Renal pelvis (tissue), 1 donor: ENCODE measurements at regions not wholly inside any gene's neighbourhood (a gene's known extent, or its start where the extent isn't known, plus 50 kb on each side); places are given as distances from the start of the nearest gene placed in this dataset.

Source experiments
- DNase-seq: peaks from one replicate; pipeline ENCODE4 v3.0.0-alpha.2; 2013

DNA sequence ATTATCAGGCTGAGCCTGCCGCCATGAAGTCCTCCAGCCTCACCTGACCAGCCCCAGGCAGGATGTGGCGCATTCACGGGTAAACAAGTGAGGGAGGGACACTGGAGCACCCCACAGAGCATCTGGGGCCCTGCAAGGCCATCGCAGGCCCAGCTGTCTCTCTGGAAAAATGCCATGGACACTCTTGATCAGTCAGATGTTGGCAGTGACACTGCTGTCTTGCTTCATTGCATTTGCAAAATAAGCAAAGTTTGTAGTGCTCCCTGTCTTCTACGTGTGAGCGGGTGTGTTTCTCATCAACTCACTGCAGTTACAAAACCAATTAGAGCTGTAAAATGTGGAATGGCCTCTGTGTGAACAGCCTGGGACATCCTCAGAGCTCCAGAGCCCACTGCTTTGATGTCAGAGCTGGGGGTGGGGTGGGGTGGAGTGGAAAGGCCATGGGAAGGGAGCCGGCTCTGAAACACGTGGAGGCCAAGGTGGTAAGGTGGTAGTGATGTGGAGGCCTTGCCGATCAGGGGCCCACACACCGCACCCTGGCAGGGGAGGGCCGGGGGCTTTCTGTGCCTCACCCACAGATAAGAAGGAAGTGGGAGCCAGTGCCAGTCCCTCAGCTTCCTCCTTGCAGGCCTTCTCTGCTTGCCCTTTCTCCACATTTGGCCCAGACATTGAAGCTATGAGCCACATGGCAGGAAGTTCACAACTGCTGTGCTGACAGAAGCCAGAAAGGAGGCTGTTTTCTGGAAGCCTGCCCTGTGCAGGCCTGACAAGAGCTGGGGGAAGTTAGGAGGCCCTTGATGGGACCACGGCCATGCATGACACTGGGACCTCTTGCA lies 254.9 kb downstream of the RHOU start:
- DNase-seq, result peak; percentile 73

DNA sequence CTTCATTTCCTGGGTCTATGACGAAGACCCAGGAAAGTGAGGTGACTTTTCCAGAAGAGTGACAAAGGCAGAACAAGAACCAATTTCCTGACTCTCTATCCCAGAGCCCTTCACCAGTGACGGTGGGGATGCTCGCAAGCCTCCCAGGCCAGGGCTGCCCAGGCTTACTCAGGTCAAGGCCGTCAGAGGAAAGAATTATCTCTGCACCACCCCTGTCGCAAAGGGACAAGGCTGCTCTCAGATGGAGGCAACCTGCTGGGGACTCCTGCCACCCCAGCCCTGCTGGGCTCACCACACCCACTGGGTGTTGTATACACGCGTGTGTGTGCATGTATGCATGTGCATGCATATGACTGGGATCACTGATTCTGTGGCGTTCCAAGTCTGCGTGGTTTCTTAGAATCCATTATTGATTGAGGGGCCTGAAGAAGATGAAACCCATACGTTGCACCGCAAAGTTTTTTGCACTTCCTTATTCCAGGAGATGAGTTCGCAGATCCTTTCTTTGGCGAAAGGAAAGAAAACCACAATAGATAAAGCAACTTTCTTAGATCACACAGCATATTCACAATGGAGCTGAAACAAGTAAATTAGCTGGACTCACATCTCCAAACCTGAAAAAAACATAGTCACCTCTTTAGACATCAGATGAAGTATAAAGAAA lies 255.8 kb downstream of the RHOU start:
- no peak for DNase-seq

DNA sequence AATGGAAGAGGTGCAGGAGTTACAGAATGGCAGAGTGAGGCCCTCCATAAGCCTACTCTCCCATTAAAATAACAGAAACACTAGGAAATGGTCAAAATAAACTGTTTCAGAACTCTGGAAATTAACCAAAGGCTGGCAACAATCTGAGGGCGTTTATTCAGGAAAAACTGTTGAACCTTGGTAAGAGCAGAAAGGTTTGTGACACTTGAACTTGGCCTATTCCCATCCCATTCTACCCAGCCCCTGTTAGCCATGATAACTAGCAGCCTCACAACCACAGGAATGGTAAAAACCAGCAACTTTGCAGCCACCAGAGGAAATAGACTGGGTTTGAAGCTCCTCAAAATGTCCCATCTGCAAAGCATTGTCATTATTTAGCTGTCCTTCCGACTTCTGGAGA lies 256.8 kb downstream of the RHOU start:
- no peak for DNase-seq

DNA sequence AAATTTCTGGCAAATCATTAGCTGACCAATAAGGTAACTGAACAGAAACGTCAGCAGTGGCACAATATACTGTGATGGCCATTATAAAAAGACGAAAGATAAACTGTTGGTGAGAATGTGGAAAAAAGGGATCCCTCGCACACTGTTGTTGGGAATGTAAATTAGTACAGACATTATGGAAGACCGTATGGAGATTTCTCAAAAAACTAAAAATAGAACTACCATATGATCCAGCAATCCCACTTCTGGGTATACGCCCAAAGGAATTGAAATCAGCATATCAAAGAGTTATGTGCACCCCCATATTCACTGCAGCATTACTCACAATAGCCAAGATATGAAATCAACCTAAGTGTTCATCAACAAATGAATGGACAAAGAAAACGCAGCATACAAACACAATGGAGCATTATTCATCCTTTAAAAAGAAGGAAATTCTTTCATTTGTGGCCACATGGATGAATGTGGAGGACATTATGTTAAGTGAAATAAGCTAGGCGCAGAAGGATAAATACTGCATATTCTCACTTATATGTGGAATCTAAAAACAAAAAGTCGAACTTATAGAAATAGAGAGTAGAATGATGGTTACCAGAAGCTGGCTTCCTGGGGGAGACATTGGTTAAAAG lies 257.7 kb downstream of the RHOU start:
- no peak for DNase-seq

DNA sequence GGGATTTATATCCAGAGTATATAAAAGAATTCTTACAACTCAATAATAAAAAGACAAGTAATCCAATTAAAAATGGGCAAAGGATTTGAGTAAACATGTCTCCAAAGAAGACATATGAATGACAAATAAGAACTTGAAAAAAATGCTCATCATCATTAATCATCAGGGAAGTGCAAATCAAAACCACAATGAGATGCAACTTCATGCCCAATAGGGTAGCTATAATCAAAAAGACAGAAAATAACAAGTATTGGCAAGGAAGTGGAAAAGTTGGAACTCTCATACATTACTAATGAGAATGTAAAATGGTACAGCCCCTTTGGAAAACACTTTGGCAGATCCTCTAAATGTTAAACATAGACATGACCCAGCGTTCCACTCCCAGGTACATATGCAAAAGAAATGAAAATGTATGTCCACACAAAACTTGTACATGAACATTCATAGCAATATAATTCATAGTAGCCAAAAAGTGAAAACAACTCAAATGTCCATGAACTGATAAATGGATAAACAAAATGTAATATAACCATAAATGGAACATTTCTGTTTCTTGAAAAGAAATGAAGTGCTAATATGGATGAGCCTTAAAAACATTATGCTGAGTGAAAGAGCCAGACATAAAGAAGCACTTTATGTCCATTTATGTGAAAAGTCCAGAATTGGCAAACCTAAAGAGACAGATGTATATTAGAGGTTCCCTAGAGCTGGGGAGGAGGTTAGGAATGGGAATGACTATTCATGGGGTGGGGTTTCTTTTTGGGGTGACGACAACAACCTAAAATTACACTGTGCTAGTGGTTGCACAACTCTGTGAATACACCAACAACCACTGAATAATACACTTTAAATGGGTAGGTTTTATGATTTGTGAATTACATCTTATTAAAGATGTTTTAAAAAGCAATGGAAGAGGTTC lies 259.7 kb downstream of the RHOU start:
- no peak for DNase-seq

DNA sequence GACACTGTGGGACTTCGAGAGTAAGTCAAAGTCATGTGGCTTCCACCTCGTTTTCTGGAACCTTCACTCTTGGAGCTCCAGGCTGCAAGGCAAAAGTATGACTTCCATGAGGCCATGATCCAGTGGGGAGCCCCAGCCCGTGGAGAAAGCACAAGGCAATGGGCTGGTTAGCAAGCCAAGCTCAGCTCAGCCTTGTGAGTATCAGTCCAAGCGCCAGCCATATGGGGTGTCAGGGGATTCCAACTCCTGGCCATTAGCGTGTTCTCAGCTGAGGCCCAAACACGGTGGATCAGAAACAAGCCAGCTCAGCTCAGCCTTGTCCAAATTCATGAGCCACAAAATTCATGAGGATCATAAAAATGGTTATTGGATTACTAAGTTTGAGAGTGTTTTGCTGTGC lies 261.0 kb downstream of the RHOU start:
- DNase-seq, result no peak

DNA sequence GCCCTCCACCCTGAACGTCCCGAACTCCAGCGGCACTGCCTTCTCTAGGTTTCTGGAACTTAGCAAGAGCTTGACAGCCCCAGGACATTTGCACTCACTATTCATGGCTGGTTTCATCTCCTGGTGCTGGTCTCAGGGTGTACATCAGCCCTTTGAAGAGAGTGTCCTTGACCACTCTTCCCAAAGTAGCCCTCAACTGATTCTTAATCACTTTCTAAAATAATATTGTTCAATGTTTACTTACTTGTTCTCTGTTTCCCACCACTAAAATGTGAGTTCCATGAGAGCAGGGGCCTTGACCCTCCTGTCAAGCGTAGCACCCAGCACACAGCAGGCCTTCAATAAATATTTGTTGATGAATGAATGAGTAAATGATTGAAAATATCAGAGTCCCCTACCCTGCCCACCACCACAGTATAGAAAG lies 262.5 kb downstream of the RHOU start:
- no peak for DNase-seq

DNA sequence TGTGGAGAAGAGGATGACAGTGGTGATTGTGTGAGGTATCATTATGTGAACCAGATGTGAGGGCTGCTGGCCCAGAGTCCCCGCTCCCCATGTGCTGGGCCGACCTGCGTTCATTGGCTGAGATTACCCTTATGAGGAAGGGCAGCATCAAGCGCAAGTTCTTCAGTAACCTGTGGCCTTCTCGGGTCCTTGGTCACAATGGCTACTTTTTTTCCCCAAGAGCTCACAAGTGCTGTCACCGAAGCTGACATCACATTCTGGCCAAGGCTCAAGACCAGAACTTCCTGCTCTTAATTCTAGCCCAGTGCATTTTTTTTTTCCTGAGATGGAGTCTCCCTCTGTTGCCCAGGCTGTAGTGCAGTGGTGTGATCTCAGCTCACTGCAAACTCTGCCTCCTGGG lies 262.9 kb downstream of the RHOU start:
- no peak for DNase-seq

DNA sequence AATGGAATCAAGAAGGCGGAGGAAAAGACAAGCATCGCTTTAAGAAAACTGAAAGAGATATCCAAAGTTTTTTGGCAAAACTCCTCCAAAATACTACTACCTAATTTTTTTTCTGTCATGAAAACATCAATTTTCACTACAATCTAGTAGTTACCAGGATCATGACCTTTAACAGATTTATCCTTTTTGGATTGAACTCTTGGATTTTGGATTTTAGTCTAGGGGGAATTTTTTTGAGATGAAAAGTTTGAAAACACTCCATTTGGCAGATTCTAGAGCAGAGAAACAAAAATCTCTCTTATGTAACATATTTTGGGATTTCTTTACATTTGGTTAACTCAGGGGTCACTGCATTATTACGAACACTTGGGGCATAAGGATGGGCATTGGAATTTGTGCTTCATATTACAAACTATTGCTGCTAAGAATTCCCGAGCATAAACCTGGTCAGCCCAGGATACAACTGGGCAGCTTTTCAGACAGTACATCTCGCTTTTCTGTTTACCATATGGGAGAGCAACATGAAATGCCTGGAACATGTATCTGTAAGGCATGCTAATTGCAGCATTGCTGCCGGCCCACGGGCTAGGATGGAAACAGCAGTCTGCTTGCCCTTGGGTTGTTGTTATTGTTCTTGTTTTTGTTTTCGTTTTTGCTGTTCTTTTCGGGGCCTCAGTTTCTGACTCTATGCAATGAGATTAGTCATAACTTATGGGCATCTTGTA lies 264.3 kb downstream of the RHOU start:
- DNase-seq, result no peak

DNA sequence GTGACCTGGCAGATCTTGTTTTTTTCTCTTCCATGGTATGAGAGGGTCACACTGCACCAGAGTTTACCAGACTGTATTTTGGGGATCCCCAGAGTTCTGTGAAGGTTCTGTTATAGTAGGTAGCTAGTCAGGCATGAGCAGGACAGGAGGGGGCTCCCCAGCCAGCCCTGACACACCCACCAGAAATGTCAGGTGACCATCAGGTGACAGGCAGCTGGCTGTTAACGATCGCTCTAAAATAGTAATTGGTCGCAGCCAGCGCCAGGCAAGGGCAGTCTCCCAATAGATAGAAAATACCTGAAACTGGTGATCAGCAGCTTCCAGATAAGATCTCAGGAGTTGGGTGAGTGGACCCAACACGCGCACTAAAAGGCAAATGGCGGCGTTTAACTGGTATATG lies 264.9 kb downstream of the RHOU start:
- no peak for DNase-seq

DNA sequence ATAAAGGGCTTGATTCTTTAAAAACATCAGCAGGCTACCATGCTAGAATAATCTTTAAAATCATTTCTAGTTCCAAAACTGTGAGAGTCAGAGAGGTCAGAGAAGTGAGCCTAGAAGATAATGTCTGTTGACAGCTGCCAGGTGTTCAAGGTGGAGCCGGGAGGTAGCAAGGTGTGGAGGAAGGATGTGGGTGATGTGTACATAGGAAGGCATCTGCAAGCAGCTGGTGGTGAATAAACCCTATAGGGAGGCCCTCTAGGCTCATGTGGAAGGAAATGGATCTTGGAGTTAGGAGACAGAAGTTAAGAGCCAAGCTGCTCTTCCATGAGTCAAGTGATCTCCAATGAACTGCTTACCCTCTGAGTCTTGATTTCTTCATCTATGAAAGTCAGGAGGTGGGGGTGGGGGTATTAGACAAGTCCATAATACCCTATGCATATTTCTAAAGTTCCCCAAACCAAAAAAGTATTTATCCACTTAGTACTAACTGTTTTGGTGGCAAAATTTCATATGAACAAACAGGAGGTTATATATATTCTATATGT lies 266.3 kb downstream of the RHOU start:
- DNase-seq, result no peak

DNA sequence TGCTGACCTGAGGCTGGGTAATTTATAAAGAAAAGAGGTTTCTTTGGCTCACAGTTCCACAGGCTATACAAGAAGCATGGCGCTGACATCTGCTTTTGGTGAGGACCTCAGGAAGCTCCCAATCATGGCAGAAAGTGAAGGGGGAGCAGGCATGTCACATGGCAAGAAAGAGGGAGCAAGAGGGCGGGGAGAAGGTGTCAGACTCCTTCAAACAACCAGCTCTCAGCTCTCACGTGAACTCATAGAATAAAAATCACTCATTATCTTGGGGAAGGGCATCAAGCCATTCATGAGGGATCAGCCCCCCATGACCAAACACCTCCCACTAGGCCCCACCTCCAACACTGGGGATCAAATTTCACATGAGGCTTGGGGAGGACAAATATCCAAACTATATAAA lies 266.8 kb downstream of the RHOU start:
- no peak for DNase-seq

DNA sequence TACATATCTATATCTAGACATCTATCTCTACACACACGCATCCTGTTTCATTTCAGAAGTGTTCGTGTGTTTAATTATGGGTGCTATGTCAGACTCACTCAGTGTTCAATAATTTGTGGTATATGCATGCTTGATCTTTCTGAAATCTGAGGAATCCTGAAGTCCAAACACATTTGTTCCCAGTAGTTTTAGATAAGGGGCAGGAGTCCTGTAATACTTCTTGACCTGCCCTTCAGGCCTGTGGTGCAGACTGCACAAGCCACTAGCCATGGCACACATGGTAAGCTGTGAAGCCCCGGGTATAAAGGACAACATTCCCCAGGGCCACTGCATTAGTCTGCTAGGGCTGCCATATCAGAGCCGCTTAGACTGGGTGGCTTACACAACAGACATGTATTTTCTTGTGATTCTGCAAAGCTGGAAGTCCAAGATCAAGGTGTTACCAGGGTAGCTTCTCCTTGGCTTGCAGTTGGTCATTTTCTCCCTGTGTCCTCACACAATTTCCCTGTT lies 267.2 kb downstream of the RHOU start:
- DNase-seq, result no peak

DNA sequence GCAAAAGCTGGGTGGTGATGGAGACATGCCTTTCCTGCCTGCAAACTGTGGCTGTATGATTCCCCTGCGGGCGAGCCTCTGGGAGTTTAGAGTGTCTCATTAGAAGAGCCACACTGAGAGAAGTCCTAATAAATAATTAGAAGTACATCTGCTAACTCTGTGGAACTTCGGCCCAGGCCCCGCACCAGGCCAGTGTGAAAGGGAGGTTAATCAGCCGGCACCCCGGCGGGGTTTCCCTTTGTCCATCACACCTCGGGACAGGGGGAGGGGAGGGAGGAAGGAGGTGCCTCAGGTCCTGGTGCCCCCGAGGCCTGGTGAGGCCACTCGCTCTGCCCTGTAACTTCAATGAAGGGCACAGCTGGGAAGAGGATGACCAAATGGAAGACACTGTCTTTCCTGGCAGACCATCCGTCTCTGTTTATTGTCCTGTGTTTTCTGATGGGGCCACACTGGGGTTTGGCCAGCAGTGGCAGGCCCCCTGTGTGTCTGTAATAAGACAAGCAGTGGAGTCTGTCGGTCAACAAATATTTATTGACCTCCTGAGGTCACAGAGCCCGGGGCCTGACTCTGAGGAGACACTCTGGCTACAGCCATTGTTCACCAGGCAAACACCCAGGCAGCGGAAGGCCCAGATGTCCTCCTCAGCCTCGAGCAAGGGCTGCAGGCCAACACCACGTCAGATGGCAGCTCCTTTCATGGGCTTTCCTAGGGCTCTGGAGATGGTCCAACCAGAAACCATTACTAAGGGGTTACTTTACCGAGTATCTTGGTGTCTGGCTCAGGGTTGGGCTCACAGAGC lies 267.5 kb upstream of the RAB4A start:
- DNase-seq, result no peak

DNA sequence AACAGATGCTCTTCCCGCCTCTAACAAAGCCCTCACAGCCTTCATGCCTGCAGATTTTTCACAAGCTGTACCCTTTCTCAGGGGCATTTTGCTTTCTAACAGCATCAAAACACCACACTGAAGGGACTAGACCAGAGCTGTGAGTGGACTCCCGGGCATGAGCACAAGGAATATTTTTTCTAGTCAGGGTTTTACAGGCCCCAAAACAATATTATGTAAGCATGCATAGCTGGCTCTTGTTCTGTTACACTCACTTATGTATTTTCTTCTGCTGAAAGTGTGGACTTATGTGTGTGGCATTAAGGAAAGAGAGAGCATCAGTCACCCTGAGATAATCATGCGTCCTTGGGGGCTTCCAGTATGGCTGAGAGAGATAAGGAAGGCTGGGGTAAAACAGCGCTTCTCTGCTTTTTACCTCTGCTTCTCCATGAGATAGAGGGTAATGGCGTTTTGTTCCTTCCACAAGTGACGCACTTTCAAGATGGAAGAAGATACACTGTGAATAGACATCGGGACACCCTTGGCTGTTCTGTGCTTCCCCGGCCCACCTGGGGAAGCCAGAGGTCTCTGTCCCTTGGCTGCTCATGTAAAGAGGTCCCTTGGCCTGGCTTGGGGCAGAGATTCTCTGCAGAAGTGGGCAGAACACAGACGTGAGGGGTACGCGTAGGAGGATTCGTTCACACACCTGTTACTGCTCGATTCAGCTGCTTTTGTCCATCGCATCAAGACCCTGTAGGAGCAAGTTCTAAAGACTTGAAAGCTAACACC lies 266.7 kb upstream of the RAB4A start:
- DNase-seq, result no peak

DNA sequence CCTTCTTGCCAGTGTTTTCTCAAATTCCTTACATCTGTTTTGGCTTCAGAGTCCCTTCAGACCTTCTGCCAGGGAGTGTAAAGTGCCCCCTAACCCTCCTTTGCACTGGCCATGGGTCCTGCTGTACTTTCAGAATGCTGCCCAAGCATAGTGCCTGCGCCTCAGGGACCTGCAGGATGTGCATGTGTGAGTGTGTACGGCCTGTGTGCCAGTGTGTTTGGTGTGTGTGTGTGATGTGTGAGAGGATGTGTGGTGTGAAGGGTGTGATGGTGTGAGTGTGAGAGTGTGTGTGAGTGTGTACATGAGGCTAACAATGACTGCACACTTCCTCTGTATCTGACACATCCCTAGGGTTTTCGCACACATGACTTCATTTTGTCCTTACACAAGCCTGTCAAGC lies 265.8 kb upstream of the RAB4A start:
- DNase-seq, result no peak

DNA sequence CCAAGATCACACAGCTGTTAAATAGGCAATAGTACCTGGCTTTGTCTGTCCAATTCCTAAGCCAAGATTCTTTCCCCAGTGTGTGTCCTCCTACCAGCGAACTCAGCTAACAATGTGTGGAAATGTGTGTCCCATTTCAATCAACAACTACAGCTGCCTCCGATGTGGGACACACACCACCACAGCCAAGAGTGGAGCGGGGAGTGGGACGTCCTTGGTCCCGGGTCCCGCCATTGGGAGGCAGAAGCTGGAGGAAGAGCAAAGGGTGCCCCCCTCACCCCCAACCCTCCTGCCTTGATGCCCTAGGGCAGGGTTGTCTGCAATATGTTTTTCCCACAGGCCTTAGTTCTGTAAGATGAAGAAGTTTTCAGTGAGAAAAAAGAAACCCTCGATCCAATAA lies 265.4 kb upstream of the RAB4A start:
- DNase-seq, result no peak

DNA sequence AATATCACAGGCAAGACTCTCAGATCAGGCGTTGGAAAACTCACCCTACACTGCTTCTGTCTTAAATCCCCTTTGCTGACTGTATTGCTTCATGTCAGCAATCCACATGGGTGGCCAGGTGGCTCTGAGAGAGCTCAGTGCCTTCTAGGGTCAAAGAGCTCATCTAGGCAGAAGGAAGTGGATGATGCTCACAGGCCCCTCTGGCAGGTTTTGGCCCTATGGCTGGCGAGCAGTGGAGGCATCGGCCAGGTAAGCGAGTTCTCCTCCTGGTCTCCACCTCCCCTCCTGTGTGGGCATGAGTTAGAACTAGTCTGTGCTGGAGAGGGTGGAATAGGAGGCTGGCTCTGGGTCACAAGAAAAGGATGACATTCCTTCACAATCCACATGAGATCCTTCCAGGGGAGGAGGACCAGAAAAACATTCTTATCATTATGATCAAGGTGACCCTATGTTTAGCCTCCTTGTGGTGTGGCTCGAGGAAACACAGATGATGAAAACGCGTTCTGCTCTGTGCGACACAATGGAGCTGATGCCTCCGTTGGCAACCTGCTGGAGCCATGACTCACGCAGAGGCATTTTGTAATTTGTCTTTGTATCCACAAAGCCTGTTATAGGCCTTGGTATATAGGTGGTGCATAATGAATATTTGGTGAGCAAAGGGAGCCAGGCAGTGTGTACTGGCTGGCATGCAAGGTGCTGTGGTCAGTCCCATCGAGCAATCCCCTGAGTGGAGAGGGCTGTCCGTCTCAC lies 264.6 kb upstream of the RAB4A start:
- no peak for DNase-seq
